ENCODE measurements at regions not wholly inside any gene's neighbourhood (a gene's known extent, or its start where the extent isn't known, plus 50 kb on each side); places are given as distances from the start of the nearest gene placed in this dataset.

DNA sequence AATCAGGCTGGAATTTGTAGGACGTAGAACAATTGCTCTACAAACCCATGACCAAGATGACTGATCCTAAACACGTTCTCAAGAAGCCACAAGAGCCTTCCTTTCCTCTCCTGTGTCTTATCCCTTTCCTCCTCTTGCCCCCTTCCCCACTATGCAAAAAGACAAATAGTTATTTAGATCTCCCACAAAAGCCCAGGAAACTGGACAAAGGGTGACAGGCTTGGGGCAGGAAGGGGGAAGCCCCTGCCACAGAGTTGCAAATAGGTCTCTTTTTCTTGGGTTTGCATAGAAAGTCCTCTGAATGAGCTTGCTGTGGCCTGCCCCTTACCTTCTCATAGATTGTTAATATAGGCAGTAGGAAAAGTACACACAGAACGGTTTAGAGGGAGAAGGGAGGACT lies 377.1 kb upstream of the BTBD3 start:
- intact Hi-C loops (cut with micrococcal nuclease) = loop anchor here (10.0 kb wide), 3 partner anchors 1076 to 1926 kb away; no protein-coding TSS in a partner anchor
- Histone ChIP-seq H3K9me3 (replicated peaks) (no peaks in the 10 kb centered on the region), H3K36me3 (no peaks in the 10 kb centered on the region), H3K4me1 (no peaks in the 10 kb centered on the region), H3K27ac (replicated peaks) (no peak overlapping the region), H3K4me3 (no peak overlapping the region), H3K27me3 (ENCODE audit: low read depth) (no peaks in the 10 kb centered on the region)
- DNase-seq = no peak
- TF ChIP-seq, protein P1, sequence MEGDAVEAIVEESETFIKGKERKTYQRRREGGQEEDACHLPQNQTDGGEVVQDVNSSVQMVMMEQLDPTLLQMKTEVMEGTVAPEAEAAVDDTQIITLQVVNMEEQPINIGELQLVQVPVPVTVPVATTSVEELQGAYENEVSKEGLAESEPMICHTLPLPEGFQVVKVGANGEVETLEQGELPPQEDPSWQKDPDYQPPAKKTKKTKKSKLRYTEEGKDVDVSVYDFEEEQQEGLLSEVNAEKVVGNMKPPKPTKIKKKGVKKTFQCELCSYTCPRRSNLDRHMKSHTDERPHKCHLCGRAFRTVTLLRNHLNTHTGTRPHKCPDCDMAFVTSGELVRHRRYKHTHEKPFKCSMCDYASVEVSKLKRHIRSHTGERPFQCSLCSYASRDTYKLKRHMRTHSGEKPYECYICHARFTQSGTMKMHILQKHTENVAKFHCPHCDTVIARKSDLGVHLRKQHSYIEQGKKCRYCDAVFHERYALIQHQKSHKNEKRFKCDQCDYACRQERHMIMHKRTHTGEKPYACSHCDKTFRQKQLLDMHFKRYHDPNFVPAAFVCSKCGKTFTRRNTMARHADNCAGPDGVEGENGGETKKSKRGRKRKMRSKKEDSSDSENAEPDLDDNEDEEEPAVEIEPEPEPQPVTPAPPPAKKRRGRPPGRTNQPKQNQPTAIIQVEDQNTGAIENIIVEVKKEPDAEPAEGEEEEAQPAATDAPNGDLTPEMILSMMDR (IDR thresholded peaks at IDR 0.05; ENCODE audit: borderline replicate concordance) = no peak

DNA sequence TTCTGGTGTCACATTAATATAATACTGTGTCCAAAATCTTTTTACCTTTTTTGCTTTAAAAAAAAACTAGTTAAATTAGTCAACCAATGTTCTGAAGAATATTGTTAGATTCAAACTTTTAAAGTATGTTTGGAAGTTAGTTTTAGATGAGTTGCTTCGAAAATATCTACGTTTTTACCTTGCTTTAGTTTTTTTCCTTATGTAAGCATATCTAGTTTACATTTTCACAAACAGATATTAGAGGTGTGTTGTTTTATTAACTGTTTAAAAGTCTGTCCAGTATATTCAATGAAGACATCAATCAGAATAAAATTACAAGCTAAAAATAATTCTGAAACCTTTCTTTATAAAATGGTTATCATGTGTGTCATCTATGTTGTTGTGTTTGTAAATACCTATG lies 375.0 kb upstream of the BTBD3 start:
- no peak for DNase-seq
- H3K9me3 ChIP-seq (replicated peaks) = no peaks in the 10 kb centered on the region
- H3K36me3 ChIP-seq = no peaks in the 10 kb centered on the region
- no peak overlapping the region for H3K27ac ChIP-seq (replicated peaks)
- no peaks in the 10 kb centered on the region for H3K4me1 ChIP-seq
- no peak overlapping the region for H3K4me3 ChIP-seq
- TF ChIP-seq, protein P1 (IDR thresholded peaks at IDR 0.05; ENCODE audit: borderline replicate concordance) = no peak
- intact Hi-C loops (cut with micrococcal nuclease) = loop anchor here (10.0 kb wide), 3 partner anchors 1078 to 1928 kb away; no protein-coding TSS in a partner anchor
- H3K27me3 ChIP-seq (ENCODE audit: low read depth) = no peaks in the 10 kb centered on the region

DNA sequence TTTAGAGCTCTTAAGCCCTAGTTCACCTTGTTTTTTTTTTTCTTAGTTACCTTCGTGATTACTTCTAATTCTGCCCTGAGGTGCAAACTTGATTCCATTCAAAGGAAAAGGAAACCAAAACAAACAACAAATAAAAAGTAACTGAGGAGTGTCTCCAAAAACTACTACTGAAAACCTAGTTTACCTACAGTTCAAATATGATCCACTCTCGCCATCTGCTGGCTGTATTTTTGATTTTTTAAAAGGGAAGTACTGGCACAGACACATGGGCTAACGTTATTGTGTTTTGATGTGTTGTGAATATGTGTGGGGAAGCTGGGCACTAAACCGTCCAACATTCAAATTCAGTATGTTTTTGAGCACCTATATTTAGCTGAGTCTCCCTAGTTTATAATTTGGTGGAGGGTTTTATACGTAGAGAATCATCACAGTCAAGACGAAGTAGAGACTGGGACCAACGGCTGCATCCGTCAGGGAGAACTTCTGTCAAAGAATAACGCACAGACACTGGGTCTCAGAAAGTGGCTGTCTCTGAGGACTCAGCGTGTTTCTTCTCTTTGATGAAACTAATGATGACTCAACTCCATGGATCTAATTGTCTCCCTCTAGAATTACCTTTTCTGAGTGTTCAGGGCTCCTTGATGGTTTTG lies 373.5 kb upstream of the BTBD3 start:
- Histone ChIP-seq H3K9me3 (replicated peaks) (no peaks in the 10 kb centered on the region), H3K4me1 (no peaks in the 10 kb centered on the region), H3K4me3 (no peak overlapping the region), H3K36me3 (no peaks in the 10 kb centered on the region), H3K27ac (replicated peaks) (no peak overlapping the region), H3K27me3 (ENCODE audit: low read depth) (no peaks in the 10 kb centered on the region)
- TF ChIP-seq, protein P1 (IDR thresholded peaks at IDR 0.05; ENCODE audit: borderline replicate concordance) = peak; percentile 72
- DNase-seq = no peak
- intact Hi-C loops (cut with micrococcal nuclease) = loop anchor here (10.0 kb wide), 3 partner anchors 1079 to 1929 kb away; no protein-coding TSS in a partner anchor

DNA sequence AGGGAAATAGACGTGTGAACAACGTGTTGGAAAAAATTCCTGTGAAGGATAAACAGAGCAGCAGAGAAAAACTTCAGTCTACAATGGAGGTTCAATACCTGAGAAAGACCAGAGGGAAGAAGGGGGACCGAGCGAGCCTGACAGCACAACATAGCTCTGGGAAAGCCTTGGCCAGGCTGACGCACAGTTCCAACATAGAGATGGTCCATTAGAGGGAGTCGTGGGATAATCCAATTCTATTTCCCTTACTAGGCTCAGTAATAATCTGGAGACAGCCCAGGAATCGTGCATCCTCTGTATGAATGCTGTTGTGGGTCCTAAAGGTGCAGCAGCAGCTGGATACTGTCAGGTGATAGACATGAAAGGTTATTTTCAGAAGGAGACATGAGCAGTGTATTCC lies 370.8 kb upstream of the BTBD3 start:
- intact Hi-C loops (cut with micrococcal nuclease) = loop anchor here (10.0 kb wide), 3 partner anchors 1082 to 1932 kb away; no protein-coding TSS in a partner anchor
- TF ChIP-seq, protein P1 (IDR thresholded peaks at IDR 0.05; ENCODE audit: borderline replicate concordance) = no peak
- DNase-seq = no peak
- H3K27me3 ChIP-seq (ENCODE audit: low read depth) = peaks cover 6% of the 10 kb centered on the region
- H3K4me1 ChIP-seq = no peaks in the 10 kb centered on the region
- no peaks in the 10 kb centered on the region for H3K9me3 ChIP-seq (replicated peaks)
- no peak overlapping the region for H3K27ac ChIP-seq (replicated peaks)
- H3K36me3 ChIP-seq = no peaks in the 10 kb centered on the region
- no peak overlapping the region for H3K4me3 ChIP-seq

DNA sequence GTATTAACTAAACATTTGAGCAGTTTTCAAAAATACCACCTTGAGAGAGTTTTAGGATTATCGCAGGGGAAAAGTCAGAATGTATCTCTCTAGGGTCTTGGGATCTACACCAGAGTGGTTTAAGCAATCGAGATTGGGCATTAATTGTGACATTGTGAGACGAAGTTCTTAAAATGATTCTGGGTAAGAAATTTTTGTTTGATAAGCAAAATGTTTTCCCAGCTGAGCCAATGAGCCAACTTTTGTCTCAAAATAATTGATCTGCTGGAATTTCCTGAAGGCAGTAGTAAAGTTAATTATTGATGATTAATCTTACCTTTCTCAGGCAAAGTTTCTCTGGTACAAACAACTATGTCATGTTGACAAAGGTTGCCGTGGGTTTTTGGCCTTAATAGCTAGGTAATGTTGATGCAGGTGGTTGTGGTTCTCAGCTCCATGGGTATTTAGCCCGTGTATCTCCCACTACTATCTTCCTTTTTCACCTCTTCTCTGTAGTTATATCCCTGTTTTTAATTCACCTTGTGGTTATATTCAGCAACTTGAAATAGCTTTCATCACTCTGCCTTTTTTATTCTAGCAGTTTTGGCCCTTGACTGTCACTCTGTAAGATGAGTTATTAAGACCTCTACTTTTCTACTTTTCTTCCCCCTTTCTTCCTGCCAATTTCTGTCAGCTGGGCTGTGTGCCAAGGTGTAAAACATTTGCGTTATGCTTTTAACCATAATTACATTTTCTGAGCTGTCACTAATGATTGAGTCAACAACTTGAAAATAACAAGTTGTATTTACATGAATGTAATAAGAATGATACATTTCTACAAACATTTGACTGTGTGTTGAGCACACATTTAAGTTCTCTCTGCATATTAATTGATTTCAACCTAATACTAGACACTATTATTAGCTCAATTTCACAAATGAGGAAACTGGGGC lies 368.3 kb upstream of the BTBD3 start:
- Histone ChIP-seq H3K9me3 (replicated peaks) (no peaks in the 10 kb centered on the region), H3K4me1 (no peaks in the 10 kb centered on the region), H3K4me3 (no peak overlapping the region), H3K27me3 (ENCODE audit: low read depth) (peaks cover 17% of the 10 kb centered on the region), H3K27ac (replicated peaks) (no peak overlapping the region), H3K36me3 (no peaks in the 10 kb centered on the region)
- no peak for DNase-seq
- TF ChIP-seq, protein P1 (IDR thresholded peaks at IDR 0.05; ENCODE audit: borderline replicate concordance) = no peak
- intact Hi-C loops (cut with micrococcal nuclease) = loop anchor here (10.0 kb wide), 3 partner anchors 1085 to 1935 kb away; no protein-coding TSS in a partner anchor
